ENCODE measurements at regions not wholly inside any gene's neighbourhood (a gene's known extent, or its start where the extent isn't known, plus 50 kb on each side); places are given as distances from the start of the nearest gene placed in this dataset.

DNA sequence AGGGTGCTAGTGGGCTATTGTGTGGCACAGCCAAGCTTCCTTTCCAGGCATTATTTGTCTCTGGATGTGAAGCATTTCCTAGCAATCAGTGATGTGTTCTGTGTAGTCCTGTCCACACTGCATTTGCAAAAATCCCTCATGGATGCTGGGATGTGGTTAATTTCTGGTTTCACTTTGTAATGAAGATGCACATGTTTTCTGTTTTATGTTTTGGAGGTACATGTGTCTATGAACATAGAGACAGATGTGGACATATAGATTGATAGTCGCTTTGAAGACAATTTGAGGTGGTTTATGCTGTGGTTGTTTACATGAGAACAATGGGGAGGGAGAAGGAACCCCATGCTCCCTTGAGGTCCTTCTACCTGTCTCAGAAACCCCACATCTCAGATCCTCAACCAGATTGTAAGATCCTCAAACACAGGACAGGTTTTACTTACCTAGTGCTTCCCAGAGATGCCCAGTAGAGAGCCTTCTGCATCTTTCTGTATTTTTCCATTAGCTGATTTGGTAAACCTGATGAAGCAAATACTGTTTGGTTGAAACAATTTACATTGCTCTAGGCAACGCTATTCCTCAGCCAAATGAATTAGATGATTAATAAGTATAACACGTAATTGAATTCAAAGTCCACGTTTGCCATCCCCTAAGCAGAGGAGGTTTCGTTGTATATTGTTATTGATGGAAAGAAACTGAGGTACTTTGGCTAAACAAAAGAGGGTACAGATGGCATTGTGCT, 204.4 kb downstream of the SPP2 start:
- DNase-seq (ENCODE audit: low read depth in 2 of 2) = peak; percentile 38 to 78
- Histone ChIP-seq H3K4me3 (replicated peaks in 1 of 4; ENCODE audit: control extremely low read depth in 1 of 4, insufficient read depth in 1 of 4, low read depth in 3 of 4, low read length in 4 of 4) (no peak overlapping the region), H3K36me3 (ENCODE audit: control insufficient read depth, insufficient read depth, low read length) (no peaks in the 10 kb centered on the region), H3K27me3 (ENCODE audit: control insufficient read depth, insufficient read depth, low read length) (no peaks in the 10 kb centered on the region), H4K20me1 (ENCODE audit: control insufficient read depth, extremely low read depth, insufficient read depth, low read length) (no peaks in the 10 kb centered on the region), H3K4me2 (ENCODE audit: extremely low read depth, insufficient read depth, low read length) (no peak overlapping the region), H3K4me1 (ENCODE audit: control insufficient read depth, extremely low read depth, insufficient read depth, low read length) (peaks cover 20% of the 10 kb centered on the region), H2AFZ (ENCODE audit: low read length) (no peak overlapping the region), H3K27ac (ENCODE audit: insufficient read depth, low read length) (no peak overlapping the region), H3K9ac (ENCODE audit: insufficient read depth, low read length) (no peak overlapping the region), H3K9me3 (ENCODE audit: control insufficient read depth, insufficient read depth, low read depth, low read length) (no peaks in the 10 kb centered on the region), H3K79me2 (ENCODE audit: control insufficient read depth, insufficient read depth, low read length) (no peaks in the 10 kb centered on the region)
- peak in 1 of 2 donors; percentile 3 for TF ChIP-seq CTCF (conservative IDR thresholded peaks at IDR 0.05 in 1 of 2, IDR thresholded peaks at IDR 0.05 in 1 of 2; ENCODE audit: low read depth in 1 of 2, low read length in 2 of 2)
- no peak for TF ChIP-seq EZH2 (IDR thresholded peaks at IDR 0.05; ENCODE audit: low read length, missing control alignments)

DNA sequence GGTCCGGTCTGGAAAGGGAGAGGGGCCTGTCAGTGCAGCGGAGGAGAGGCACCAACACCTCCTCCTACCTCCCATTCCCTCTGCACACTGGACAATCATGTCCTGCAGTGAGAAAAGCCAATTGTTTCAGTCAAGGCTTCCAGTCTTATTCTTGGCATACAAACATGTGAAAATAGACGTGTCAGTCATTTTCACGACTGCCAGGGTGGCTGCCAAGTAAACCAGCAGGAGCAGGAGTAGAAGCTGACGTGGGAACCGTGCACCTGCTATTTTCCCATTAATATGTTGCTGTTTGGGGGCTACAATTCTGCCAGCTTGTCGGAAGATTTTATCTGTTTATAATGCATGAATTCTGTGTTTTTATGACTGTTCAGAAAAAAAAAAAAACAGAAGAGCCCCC, 202.3 kb downstream of the SPP2 start:
- no peaks in the 10 kb centered on the region for H3K9me3 ChIP-seq (ENCODE audit: control insufficient read depth, insufficient read depth, low read depth, low read length)
- H3K4me1 ChIP-seq (ENCODE audit: control insufficient read depth, extremely low read depth, insufficient read depth, low read length) = peaks cover 17% of the 10 kb centered on the region
- no peak overlapping the region for H3K9ac ChIP-seq (ENCODE audit: insufficient read depth, low read length)

DNA sequence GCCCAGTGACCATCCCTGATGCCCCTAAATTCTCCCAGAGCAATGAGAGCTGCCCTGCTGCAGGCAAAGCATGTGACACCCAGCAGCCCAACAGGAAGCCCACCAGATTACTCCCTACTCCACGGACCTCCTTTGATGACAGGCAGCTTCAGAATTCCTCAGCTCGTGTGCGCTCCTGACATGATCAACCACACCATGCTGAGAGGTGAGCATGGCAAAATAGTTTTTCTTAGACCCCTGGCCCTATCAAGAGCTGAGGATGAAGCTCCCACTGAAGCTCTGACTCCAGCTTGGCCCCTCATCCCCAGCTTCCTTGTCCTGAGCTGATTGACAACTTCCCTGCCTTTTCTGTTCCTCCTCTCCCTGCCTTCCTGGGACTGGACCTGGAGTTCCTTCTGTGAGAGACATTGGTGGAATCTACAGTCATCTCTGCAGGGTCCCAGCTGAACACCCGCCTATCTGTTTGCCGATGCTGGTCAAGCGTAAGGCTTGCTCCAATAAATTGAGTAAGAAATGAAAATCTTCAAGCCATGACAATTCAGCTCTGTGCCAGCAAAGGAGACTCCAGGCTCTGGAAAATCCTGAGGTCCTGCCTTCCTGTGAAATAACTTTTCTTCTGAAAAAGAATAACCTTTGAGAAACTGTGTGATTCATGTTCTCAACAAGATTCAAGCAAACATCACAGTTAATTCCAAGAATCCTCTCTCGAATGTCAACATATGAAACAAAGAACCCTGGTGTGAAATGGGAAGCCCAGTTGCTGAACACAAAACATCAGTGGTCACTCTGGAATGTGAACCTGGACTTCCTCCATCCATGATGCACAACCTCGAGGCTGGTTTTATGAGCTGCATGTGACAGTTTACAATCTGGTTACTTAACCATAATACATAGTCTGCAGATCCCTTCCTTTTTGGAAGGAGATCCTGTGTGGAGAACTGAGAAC, 201.1 kb downstream of the SPP2 start:
- H3K27ac ChIP-seq (ENCODE audit: insufficient read depth, low read length) = peak overlapping the region; percentile 58
- no peak overlapping the region for H2AFZ ChIP-seq (ENCODE audit: low read length)
- H4K20me1 ChIP-seq (ENCODE audit: control insufficient read depth, extremely low read depth, insufficient read depth, low read length) = no peaks in the 10 kb centered on the region
- no peak overlapping the region for H3K9ac ChIP-seq (ENCODE audit: insufficient read depth, low read length)
- H3K4me1 ChIP-seq (ENCODE audit: control insufficient read depth, extremely low read depth, insufficient read depth, low read length) = peaks cover 15% of the 10 kb centered on the region
- DNase-seq (ENCODE audit: low read depth in 2 of 2) = peak; percentile 95 to 99
- no peak overlapping the region for H3K4me3 ChIP-seq (replicated peaks in 1 of 4; ENCODE audit: control extremely low read depth in 1 of 4, insufficient read depth in 1 of 4, low read depth in 3 of 4, low read length in 4 of 4)
- no peaks in the 10 kb centered on the region for H3K9me3 ChIP-seq (ENCODE audit: control insufficient read depth, insufficient read depth, low read depth, low read length)
- H3K79me2 ChIP-seq (ENCODE audit: control insufficient read depth, insufficient read depth, low read length) = no peaks in the 10 kb centered on the region
- peak overlapping the region; percentile 19 for H3K4me2 ChIP-seq (ENCODE audit: extremely low read depth, insufficient read depth, low read length)
- no peak for TF ChIP-seq CTCF (conservative IDR thresholded peaks at IDR 0.05 in 1 of 2, IDR thresholded peaks at IDR 0.05 in 1 of 2; ENCODE audit: low read depth in 1 of 2, low read length in 2 of 2)
- no peak for TF ChIP-seq EZH2 (IDR thresholded peaks at IDR 0.05; ENCODE audit: low read length, missing control alignments)
- H3K36me3 ChIP-seq (ENCODE audit: control insufficient read depth, insufficient read depth, low read length) = no peaks in the 10 kb centered on the region
- no peaks in the 10 kb centered on the region for H3K27me3 ChIP-seq (ENCODE audit: control insufficient read depth, insufficient read depth, low read length)

More for the DNA sequence above, 202.3 kb downstream of the SPP2 start:
- DNase-seq (ENCODE audit: low read depth in 2 of 2) = no peak
- H2AFZ ChIP-seq (ENCODE audit: low read length) = no peak overlapping the region
- H3K4me3 ChIP-seq (replicated peaks in 1 of 4; ENCODE audit: control extremely low read depth in 1 of 4, insufficient read depth in 1 of 4, low read depth in 3 of 4, low read length in 4 of 4) = no peak overlapping the region
- H3K36me3 ChIP-seq (ENCODE audit: control insufficient read depth, insufficient read depth, low read length) = no peaks in the 10 kb centered on the region
- no peaks in the 10 kb centered on the region for H3K27me3 ChIP-seq (ENCODE audit: control insufficient read depth, insufficient read depth, low read length)
- TF ChIP-seq EZH2 (IDR thresholded peaks at IDR 0.05; ENCODE audit: low read length, missing control alignments) = no peak
- H3K79me2 ChIP-seq (ENCODE audit: control insufficient read depth, insufficient read depth, low read length) = no peaks in the 10 kb centered on the region
- no peak overlapping the region for H3K4me2 ChIP-seq (ENCODE audit: extremely low read depth, insufficient read depth, low read length)
- no peak overlapping the region for H3K27ac ChIP-seq (ENCODE audit: insufficient read depth, low read length)
- no peaks in the 10 kb centered on the region for H4K20me1 ChIP-seq (ENCODE audit: control insufficient read depth, extremely low read depth, insufficient read depth, low read length)

Data from fibroblast of lung (primary cell).